ENCODE measurements at regions not wholly inside any gene's neighbourhood (a gene's known extent, or its start where the extent isn't known, plus 50 kb on each side); places are given as distances from the start of the nearest gene placed in this dataset.

DNA sequence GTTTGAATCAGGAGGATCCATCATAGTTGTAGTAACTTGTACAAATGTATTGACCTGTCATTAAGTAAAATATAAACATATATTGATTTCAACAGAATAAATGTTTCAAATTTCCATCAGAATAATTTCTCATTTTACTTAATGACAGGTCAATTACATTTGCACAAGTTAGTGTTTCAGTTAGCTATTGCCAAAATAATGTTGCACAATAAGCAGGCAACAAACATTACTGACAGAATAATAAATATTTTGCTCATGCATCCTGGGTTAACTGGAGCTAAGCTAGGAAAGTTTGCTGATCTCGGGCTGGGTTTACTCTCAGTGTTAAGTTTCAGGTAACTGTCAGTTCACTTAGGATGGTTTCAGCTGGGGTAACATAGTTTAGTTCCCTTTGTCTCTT lies 822.4 kb downstream of the KCNT2 start:
- Histone ChIP-seq H3K4me2 (ENCODE audit: insufficient read depth, low read length) (no peak overlapping the region), H3K79me2 (ENCODE audit: insufficient read depth, low read length) (no peaks in the 10 kb centered on the region), H4K20me1 (ENCODE audit: insufficient read depth, low read length) (no peaks in the 10 kb centered on the region), H3K27ac (ENCODE audit: low read length) (no peak overlapping the region), H3K9ac (ENCODE audit: low read depth, low read length) (no peak overlapping the region), H3K27me3 (ENCODE audit: insufficient read depth, low read length, poor library complexity) (no peaks in the 10 kb centered on the region), H3K4me1 (ENCODE audit: insufficient read depth, low read length) (no peaks in the 10 kb centered on the region), H2AFZ (ENCODE audit: low read depth, low read length) (no peak overlapping the region), H3K4me3 (ENCODE audit: low read depth in 1 of 2, low read length in 2 of 2) (no peak overlapping the region), H3K36me3 (ENCODE audit: insufficient read depth, low read length) (no peaks in the 10 kb centered on the region), H3K9me3 (ENCODE audit: insufficient read depth, low read length, severe bottlenecking) (peaks cover 3% of the 10 kb centered on the region)
- no peak for DNase-seq
- no peak for ATAC-seq (ENCODE audit: insufficient read depth, low read depth)
- TF ChIP-seq, protein P1, sequence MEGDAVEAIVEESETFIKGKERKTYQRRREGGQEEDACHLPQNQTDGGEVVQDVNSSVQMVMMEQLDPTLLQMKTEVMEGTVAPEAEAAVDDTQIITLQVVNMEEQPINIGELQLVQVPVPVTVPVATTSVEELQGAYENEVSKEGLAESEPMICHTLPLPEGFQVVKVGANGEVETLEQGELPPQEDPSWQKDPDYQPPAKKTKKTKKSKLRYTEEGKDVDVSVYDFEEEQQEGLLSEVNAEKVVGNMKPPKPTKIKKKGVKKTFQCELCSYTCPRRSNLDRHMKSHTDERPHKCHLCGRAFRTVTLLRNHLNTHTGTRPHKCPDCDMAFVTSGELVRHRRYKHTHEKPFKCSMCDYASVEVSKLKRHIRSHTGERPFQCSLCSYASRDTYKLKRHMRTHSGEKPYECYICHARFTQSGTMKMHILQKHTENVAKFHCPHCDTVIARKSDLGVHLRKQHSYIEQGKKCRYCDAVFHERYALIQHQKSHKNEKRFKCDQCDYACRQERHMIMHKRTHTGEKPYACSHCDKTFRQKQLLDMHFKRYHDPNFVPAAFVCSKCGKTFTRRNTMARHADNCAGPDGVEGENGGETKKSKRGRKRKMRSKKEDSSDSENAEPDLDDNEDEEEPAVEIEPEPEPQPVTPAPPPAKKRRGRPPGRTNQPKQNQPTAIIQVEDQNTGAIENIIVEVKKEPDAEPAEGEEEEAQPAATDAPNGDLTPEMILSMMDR (IDR thresholded peaks at IDR 0.05; ENCODE audit: borderline replicate concordance, extremely low read depth, low read length, poor library complexity, severe bottlenecking), result no peak
- TF ChIP-seq EZH2 (IDR thresholded peaks at IDR 0.05; ENCODE audit: borderline replicate concordance, low read depth, low read length, severe bottlenecking), result no peak

DNA sequence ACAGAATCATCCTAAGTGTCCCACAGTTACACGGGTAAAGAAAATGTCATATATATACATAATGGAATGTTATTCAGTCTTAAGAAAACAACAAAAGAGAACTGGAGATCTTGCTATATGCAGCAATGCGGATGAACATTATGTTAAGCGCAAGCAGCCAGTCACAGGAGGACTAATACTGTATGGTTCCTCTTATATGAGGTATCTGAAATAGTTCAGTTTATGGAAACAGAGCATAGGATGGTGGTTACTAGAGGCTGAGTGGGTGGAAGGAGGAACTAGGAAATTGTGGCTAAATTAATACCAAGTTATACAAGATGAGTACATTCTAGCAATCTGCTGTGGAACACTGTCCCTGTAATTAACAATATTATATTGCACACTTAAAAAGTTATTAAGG lies 834.3 kb downstream of the KCNT2 start:
- DNase-seq (no peak), ATAC-seq (ENCODE audit: insufficient read depth, low read depth) (no peak)
- H3K27me3 ChIP-seq (ENCODE audit: insufficient read depth, low read length, poor library complexity), result no peaks in the 10 kb centered on the region
- no peak overlapping the region for H3K9ac ChIP-seq (ENCODE audit: low read depth, low read length)
- H2AFZ ChIP-seq (ENCODE audit: low read depth, low read length), result no peak overlapping the region
- H3K4me1 ChIP-seq (ENCODE audit: insufficient read depth, low read length), result no peaks in the 10 kb centered on the region
- H3K27ac ChIP-seq (ENCODE audit: low read length), result no peak overlapping the region
- H3K36me3 ChIP-seq (ENCODE audit: insufficient read depth, low read length), result no peaks in the 10 kb centered on the region
- H4K20me1 ChIP-seq (ENCODE audit: insufficient read depth, low read length), result no peaks in the 10 kb centered on the region
- no peak overlapping the region for H3K4me2 ChIP-seq (ENCODE audit: insufficient read depth, low read length)
- TF ChIP-seq EZH2 (IDR thresholded peaks at IDR 0.05; ENCODE audit: borderline replicate concordance, low read depth, low read length, severe bottlenecking), result no peak
- TF ChIP-seq, protein P1 (IDR thresholded peaks at IDR 0.05; ENCODE audit: borderline replicate concordance, extremely low read depth, low read length, poor library complexity, severe bottlenecking), result no peak
- H3K9me3 ChIP-seq (ENCODE audit: insufficient read depth, low read length, severe bottlenecking), result no peaks in the 10 kb centered on the region
- no peak overlapping the region for H3K4me3 ChIP-seq (ENCODE audit: low read depth in 1 of 2, low read length in 2 of 2)
- H3K79me2 ChIP-seq (ENCODE audit: insufficient read depth, low read length), result no peaks in the 10 kb centered on the region

DNA sequence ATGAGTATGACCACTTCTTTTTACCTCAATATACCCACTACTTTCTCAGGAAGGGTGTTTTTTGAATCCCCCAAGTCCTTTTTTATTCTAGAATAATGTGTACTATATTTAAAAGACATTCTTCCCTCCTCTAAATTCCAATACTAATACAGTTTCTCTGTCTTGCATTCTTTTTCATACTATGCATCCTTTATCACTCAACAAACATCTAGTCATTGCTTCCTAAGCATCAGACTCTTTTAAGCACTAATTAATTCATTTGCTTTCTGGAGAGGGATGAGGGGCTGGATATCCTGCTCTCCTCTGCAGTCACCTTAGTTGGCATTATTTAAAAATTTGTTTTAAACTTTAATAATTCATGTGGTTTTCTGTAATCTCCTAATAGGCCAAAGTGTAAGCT lies 838.8 kb downstream of the KCNT2 start:
- Histone ChIP-seq H3K9me3 (ENCODE audit: insufficient read depth, low read length, severe bottlenecking) (no peaks in the 10 kb centered on the region), H3K36me3 (ENCODE audit: insufficient read depth, low read length) (no peaks in the 10 kb centered on the region), H3K79me2 (ENCODE audit: insufficient read depth, low read length) (no peaks in the 10 kb centered on the region), H4K20me1 (ENCODE audit: insufficient read depth, low read length) (no peaks in the 10 kb centered on the region), H3K27ac (ENCODE audit: low read length) (no peak overlapping the region), H3K4me1 (ENCODE audit: insufficient read depth, low read length) (no peaks in the 10 kb centered on the region), H2AFZ (ENCODE audit: low read depth, low read length) (no peak overlapping the region), H3K4me3 (ENCODE audit: low read depth in 1 of 2, low read length in 2 of 2) (no peak overlapping the region), H3K9ac (ENCODE audit: low read depth, low read length) (no peak overlapping the region), H3K27me3 (ENCODE audit: insufficient read depth, low read length, poor library complexity) (no peaks in the 10 kb centered on the region), H3K4me2 (ENCODE audit: insufficient read depth, low read length) (no peak overlapping the region)
- no peak for TF ChIP-seq EZH2 (IDR thresholded peaks at IDR 0.05; ENCODE audit: borderline replicate concordance, low read depth, low read length, severe bottlenecking)
- DNase-seq (no peak), ATAC-seq (ENCODE audit: insufficient read depth, low read depth) (no peak)

DNA sequence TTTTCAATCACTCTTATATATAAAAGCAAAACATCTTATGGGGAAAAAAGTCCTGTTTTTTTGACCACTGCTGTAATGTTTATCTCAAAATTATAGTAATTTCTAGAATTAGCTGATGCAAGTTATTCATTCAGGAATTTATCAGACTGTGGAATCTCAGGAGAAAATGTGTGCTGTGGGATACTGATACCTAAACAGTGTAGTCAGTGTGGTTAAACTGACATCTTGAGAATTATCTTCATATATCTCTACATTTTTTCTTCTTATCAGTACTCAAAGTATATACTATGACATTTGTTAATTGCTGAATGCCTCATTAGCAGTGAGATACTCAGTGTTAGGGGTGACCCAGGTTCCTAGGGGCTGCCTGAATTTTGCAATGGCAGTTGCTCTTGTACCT lies 839.3 kb downstream of the KCNT2 start:
- Histone ChIP-seq H3K4me3 (ENCODE audit: low read depth in 1 of 2, low read length in 2 of 2) (no peak overlapping the region), H3K27me3 (ENCODE audit: insufficient read depth, low read length, poor library complexity) (no peaks in the 10 kb centered on the region), H3K79me2 (ENCODE audit: insufficient read depth, low read length) (no peaks in the 10 kb centered on the region), H3K4me2 (ENCODE audit: insufficient read depth, low read length) (no peak overlapping the region), H3K27ac (ENCODE audit: low read length) (no peak overlapping the region), H3K36me3 (ENCODE audit: insufficient read depth, low read length) (no peaks in the 10 kb centered on the region), H3K4me1 (ENCODE audit: insufficient read depth, low read length) (no peaks in the 10 kb centered on the region), H3K9me3 (ENCODE audit: insufficient read depth, low read length, severe bottlenecking) (no peaks in the 10 kb centered on the region), H4K20me1 (ENCODE audit: insufficient read depth, low read length) (no peaks in the 10 kb centered on the region), H3K9ac (ENCODE audit: low read depth, low read length) (no peak overlapping the region), H2AFZ (ENCODE audit: low read depth, low read length) (no peak overlapping the region)
- TF ChIP-seq, protein P1 (IDR thresholded peaks at IDR 0.05; ENCODE audit: borderline replicate concordance, extremely low read depth, low read length, poor library complexity, severe bottlenecking), result no peak
- no peak for TF ChIP-seq EZH2 (IDR thresholded peaks at IDR 0.05; ENCODE audit: borderline replicate concordance, low read depth, low read length, severe bottlenecking)
- ATAC-seq (ENCODE audit: insufficient read depth, low read depth) (no peak), DNase-seq (no peak)
